ENCODE measurements at regions not wholly inside any gene's neighbourhood (a gene's known extent, or its start where the extent isn't known, plus 50 kb on each side); places are given as distances from the start of the nearest gene placed in this dataset.
A peak's percentile ranks its signal among the peaks of the same experiment; 100 is the strongest.

DNA sequence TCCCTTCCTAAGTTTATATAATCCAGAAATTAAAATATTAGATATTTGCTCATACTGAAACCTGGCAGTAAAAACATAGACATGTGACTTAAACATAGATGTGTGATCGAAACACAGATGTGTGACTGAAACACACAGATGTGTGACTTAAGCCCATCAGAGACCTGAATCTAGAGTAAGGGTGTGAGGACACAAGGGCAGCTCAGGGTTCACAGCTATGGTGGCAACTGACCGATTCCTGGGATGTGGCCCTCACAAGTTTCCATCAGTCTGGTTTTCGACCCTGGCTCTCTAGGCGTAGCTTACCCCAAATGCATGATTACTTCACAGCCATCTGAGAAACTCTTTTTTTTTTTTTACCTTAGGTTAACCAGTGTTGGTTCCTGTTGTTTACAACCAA, 137.0 kb downstream of the NRN1 start:
- Histone ChIP-seq H3K4me1 (replicated peaks in 1 of 2) (no peaks in the 10 kb centered on the region), H3K27ac (no peak overlapping the region), H3K4me3 (no peak overlapping the region), H3K36me3 (replicated peaks in 1 of 2) (no peaks in the 10 kb centered on the region), H3K27me3 (no peaks in the 10 kb centered on the region), H3K9me3 (replicated peaks in 1 of 3) (no peaks in the 10 kb centered on the region)
- TF ChIP-seq, protein P1, sequence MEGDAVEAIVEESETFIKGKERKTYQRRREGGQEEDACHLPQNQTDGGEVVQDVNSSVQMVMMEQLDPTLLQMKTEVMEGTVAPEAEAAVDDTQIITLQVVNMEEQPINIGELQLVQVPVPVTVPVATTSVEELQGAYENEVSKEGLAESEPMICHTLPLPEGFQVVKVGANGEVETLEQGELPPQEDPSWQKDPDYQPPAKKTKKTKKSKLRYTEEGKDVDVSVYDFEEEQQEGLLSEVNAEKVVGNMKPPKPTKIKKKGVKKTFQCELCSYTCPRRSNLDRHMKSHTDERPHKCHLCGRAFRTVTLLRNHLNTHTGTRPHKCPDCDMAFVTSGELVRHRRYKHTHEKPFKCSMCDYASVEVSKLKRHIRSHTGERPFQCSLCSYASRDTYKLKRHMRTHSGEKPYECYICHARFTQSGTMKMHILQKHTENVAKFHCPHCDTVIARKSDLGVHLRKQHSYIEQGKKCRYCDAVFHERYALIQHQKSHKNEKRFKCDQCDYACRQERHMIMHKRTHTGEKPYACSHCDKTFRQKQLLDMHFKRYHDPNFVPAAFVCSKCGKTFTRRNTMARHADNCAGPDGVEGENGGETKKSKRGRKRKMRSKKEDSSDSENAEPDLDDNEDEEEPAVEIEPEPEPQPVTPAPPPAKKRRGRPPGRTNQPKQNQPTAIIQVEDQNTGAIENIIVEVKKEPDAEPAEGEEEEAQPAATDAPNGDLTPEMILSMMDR (IDR thresholded peaks at IDR 0.05), result no peak
- TF ChIP-seq POLR2A (IDR thresholded peaks at IDR 0.05), result no peak
- intact Hi-C loops (cut with DNase I), result no loop called here
- 77 to 93% (median 81%) methylated on average over 4 of the region's 4 CpGs for WGBS, 4 donors
- DNase-seq, result no peak

DNA sequence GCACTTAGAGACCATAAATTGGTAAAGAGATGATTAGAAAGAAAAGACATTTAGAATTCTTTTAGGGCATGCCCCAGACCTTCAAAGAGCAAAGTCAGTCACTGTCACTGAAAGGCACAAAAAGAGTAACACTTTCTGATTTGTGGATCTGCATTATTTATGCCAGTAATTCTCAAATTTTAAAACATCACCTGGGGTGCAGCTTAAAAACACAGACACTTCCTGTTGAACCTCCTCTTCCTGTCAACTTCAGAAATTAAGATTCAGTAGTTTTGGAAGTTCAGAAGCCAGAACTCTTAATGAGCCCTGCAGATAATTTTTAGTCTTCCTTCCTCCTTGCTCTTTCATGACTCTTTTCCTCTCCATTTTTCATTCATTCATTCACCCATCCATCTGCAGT, 137.5 kb downstream of the NRN1 start:
- TF ChIP-seq POLR2A (IDR thresholded peaks at IDR 0.05), result no peak
- TF ChIP-seq, protein P1 (IDR thresholded peaks at IDR 0.05), result no peak
- intact Hi-C loops (cut with DNase I), result no loop called here
- H3K27me3 ChIP-seq, result no peaks in the 10 kb centered on the region

DNA sequence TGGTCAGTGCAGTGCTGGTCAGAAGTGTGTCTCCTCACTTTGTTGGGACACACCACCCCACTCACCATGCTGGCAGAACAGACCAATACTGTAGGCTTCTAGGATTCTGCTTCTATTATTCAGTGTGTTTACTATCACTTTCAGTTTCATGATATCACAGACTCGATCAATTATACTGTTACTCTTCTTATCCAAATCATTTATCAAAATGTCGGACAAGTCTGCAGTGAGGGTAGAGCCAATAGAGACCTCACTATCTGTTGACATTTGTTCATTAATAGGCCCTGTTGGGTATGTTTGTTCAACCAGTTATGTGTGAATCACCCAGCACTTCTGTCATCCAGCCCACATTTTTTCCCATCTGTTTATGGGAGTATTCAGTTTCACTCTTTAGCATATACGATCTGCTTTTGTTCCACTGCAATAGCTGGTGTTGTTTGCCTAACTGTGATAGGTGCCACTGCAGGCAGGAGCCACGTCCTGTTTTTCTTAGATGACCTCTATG, 140.1 kb downstream of the NRN1 start:
- no peak overlapping the region for H3K27ac ChIP-seq
- H3K36me3 ChIP-seq (replicated peaks in 1 of 2), result no peaks in the 10 kb centered on the region
- no peaks in the 10 kb centered on the region for H3K4me1 ChIP-seq (replicated peaks in 1 of 2)
- no peak for DNase-seq
- intact Hi-C loops (cut with DNase I), result no loop called here
- WGBS, 4 donors, result 27 to 48% (median 42%) methylated on average over 4 of the region's 4 CpGs
- TF ChIP-seq POLR2A (IDR thresholded peaks at IDR 0.05), result no peak
- TF ChIP-seq, protein P1 (IDR thresholded peaks at IDR 0.05), result no peak
- peak overlapping the region in 1 of 4 donors; percentile 17 for H3K4me3 ChIP-seq
- no peaks in the 10 kb centered on the region for H3K27me3 ChIP-seq
- H3K9me3 ChIP-seq (replicated peaks in 1 of 3), result no peaks in the 10 kb centered on the region

More for the DNA sequence above, 137.5 kb downstream of the NRN1 start:
- H3K4me3 ChIP-seq, result no peak overlapping the region
- H3K27ac ChIP-seq, result no peak overlapping the region
- no peaks in the 10 kb centered on the region for H3K9me3 ChIP-seq (replicated peaks in 1 of 3)
- no peaks in the 10 kb centered on the region for H3K4me1 ChIP-seq (replicated peaks in 1 of 2)
- no peaks in the 10 kb centered on the region for H3K36me3 ChIP-seq (replicated peaks in 1 of 2)
- DNase-seq, result no peak

DNA sequence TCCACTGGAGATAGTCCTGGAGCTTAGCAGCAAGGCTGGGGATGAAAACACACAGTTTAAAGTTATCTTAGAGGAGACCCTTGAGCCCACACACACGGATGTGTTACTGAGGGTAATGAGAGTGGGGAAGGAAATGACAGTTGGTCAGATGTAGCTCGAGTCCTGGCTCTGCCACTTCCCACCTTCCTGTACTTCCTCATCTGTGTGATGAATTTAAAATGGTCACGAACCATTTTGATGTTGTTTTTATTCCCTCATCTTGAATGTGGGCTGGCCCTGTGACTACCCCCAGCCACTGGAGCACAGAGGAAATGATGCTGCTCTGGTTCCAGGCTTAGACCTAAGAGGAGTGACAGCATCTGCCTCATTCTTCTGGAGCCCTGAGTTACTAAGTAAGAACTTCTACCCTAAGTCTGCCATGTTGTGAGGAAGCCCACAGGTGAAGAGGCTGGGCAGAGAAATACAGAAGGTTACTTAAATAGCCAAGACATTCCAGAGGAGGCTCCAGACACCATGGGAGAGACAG, 141.2 kb downstream of the NRN1 start:
- H3K9me3 ChIP-seq (replicated peaks in 1 of 3), result no peaks in the 10 kb centered on the region
- H3K27ac ChIP-seq, result no peak overlapping the region
- no peak for DNase-seq
- no peaks in the 10 kb centered on the region for H3K4me1 ChIP-seq (replicated peaks in 1 of 2)
- H3K36me3 ChIP-seq (replicated peaks in 1 of 2), result no peaks in the 10 kb centered on the region
- no peak overlapping the region for H3K4me3 ChIP-seq
- intact Hi-C loops (cut with DNase I), result no loop called here
- TF ChIP-seq POLR2A (IDR thresholded peaks at IDR 0.05), result no peak
- TF ChIP-seq, protein P1 (IDR thresholded peaks at IDR 0.05), result no peak
- H3K27me3 ChIP-seq, result no peaks in the 10 kb centered on the region
- WGBS, 4 donors, result 50 to 60% (median 54%) methylated on average over 3 of the region's 3 CpGs
